Activated naive CD4-positive, alpha-beta T cell treated with anti-CD3 and anti-CD28 coated beads for 36 hours (primary cell): ENCODE measurements at regions not wholly inside any gene's neighbourhood (a gene's known extent, or its start where the extent isn't known, plus 50 kb on each side); places are given as distances from the start of the nearest gene placed in this dataset.
"Not testable (repeated sequence)": the region's sequence is repeated elsewhere in the genome, so short reads cannot be mapped to it uniquely, and the experiment has no call there.

ENCODE experiments used
- CTCF ChIA-PET: fragments of 350-600 bp; sonication (Branson Sonifier 250); formaldehyde crosslinking; loops from one replicate; lab custom pipeline; 2021; ENCODE audit warnings: antibody characterized with exemption; lab: Charles Lee
- DNase-seq: peaks from one replicate; pipeline ENCODE4 v3.0.0-alpha.2; 2020
- H3K27ac Mint-ChIP-seq: one replicate; pipeline ENCODE4 v1.8.0; 2021; ENCODE audit warnings: mild to moderate bottlenecking, mixed read lengths
- H3K27me3 Mint-ChIP-seq: one replicate; pipeline ENCODE4 v1.8.0; 2021; ENCODE audit warnings: low read depth, mixed read lengths
- H3K36me3 Mint-ChIP-seq: one replicate; pipeline ENCODE4 v1.8.0; 2021; ENCODE audit warnings: low read depth, mixed read lengths
- H3K4me1 Mint-ChIP-seq: one replicate; pipeline ENCODE4 v1.8.0; 2021; ENCODE audit warnings: low read depth, mixed read lengths
- H3K4me3 Mint-ChIP-seq: one replicate; pipeline ENCODE4 v1.8.0; 2021; ENCODE audit warnings: mild to moderate bottlenecking, moderate library complexity, mixed read lengths
- H3K9me3 Mint-ChIP-seq: one replicate; pipeline ENCODE4 v1.8.0; 2021; ENCODE audit warnings: mixed read lengths
- intact Hi-C: fragments of 100-400 bp; cut with micrococcal nuclease; formaldehyde crosslinking; loops from one replicate; pipeline ENCODE4 v1.15.1; 2023

DNA sequence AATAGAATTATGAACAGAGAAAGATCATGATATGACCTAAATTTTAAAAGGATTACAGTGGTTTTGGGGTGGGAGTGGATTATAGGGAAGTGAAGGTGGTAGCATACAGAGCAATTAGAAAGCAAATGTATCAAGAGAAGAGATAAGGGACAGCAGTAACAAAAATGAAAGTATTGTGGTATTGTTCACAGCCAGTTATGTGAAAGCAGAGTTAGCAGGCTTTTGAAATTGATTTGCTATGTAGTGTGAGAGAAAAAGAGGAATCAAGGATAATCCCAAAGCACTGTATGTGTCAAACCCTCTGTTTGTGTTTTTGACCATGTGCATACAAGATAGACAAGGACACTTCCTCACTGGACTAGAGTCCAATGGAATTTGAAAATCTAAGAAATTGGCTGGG lies 1721.4 kb downstream of the PCDH9 start:
- intact Hi-C loops: no loop called here
- H3K27me3 Mint-ChIP-seq: no peaks in the 10 kb centered on the region
- no peak overlapping the region for H3K27ac Mint-ChIP-seq
- no peak overlapping the region for H3K4me3 Mint-ChIP-seq
- no peaks in the 10 kb centered on the region for H3K36me3 Mint-ChIP-seq
- CTCF ChIA-PET: no interaction called here
- no peaks in the 10 kb centered on the region for H3K4me1 Mint-ChIP-seq
- peaks cover 6% of the 10 kb centered on the region for H3K9me3 Mint-ChIP-seq
- DNase-seq: no peak

DNA sequence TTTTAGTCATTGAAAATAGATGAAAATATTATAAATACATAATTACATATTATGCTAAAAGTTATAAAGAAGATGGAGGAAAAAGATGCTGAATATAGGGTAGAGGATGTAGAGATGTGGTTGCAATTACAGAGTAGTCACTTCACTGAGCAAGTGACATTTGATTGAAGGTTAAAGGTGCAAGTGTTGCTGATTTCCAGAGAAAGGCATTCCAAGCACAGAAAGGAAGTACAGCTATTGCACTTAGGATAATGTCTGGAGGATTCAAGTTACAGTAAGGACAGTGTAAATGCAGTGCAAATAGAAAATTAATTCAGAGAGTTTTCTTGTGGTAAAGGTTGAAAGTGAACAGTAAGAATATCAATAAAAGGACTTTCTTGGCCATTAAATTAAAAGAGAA lies 1721.8 kb downstream of the PCDH9 start:
- no peaks in the 10 kb centered on the region for H3K36me3 Mint-ChIP-seq
- no peak overlapping the region for H3K27ac Mint-ChIP-seq
- intact Hi-C loops: no loop called here

DNA sequence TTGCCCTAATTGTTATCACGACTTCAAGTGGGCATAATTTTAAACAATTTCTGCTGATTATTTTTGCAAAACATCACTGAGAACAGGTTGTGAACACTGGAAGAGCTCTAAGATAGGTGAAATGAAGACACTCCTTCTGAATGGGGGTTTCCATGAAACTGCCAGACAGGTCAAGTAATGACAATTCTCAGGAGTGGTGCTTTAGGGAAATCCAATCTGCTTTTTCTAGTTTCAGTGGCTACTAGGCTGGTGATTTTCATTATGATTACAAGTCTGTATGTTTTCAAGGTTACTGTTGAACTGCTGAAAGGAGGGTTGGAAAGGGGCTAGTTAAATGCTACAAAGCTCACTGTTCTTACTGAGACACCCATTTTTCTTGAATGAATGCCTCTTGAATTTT lies 1724.2 kb downstream of the PCDH9 start:
- intact Hi-C loops: no loop called here
- Mint-ChIP-seq H3K4me3 (no peak overlapping the region), H3K9me3 (peaks cover 5% of the 10 kb centered on the region), H3K4me1 (no peaks in the 10 kb centered on the region), H3K27ac (no peak overlapping the region), H3K27me3 (no peaks in the 10 kb centered on the region), H3K36me3 (no peaks in the 10 kb centered on the region)
- CTCF ChIA-PET: no interaction called here
- no peak for DNase-seq

More for the DNA sequence above, 1721.8 kb downstream of the PCDH9 start:
- Mint-ChIP-seq H3K4me1 (no peaks in the 10 kb centered on the region), H3K4me3 (no peak overlapping the region), H3K9me3 (peaks cover 6% of the 10 kb centered on the region), H3K27me3 (no peaks in the 10 kb centered on the region)
- DNase-seq: no peak
- CTCF ChIA-PET: no interaction called here

DNA sequence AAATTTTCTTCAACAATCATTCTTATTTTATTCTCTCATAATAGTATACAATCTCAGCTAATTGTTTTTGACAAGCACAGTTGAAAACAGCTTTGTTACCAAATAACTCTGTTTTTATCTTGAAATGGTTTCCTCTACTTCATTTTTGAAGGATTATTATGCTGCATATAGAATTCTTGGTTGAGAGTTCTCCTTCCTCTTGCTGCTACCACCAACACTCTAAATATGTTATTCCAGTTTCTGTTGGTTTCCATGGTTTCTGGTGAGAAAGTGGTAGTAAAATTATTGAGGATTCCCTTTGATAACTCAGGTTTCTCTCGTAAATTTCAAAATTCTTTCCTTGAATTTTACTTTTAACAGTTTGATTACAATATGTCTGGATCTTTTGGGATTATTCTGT lies 1725.9 kb downstream of the PCDH9 start:
- no peaks in the 10 kb centered on the region for H3K4me1 Mint-ChIP-seq
- CTCF ChIA-PET: no interaction called here
- no peaks in the 10 kb centered on the region for H3K27me3 Mint-ChIP-seq
- no peak overlapping the region for H3K4me3 Mint-ChIP-seq
- H3K36me3 Mint-ChIP-seq: no peaks in the 10 kb centered on the region
- no peak overlapping the region for H3K27ac Mint-ChIP-seq
- intact Hi-C loops: no loop called here
- no peak for DNase-seq
- H3K9me3 Mint-ChIP-seq: peaks cover 5% of the 10 kb centered on the region

DNA sequence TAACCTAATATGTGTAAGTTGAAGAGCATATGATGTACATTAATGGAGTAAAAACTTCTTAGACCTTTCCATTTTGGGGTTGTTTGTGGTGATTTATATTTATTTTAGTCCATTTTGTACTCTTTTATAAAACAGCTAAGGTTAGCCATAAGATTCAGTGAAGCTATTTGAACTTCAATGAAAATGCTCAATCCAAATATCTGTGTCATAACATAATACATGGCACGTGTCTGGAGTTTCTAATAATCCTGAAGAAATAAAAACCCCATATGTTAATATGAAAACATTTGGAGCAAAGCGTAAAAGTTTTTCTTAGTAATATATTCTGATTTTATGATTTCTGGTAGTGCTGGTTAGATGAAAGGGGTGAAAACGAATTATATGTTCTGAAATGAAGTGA lies 1729.7 kb downstream of the PCDH9 start:
- intact Hi-C loops: no loop called here
- DNase-seq: no peak
- Mint-ChIP-seq H3K27ac (no peak overlapping the region), H3K36me3 (no peaks in the 10 kb centered on the region), H3K9me3 (no peaks in the 10 kb centered on the region), H3K4me1 (no peaks in the 10 kb centered on the region), H3K4me3 (no peak overlapping the region), H3K27me3 (no peaks in the 10 kb centered on the region)
- CTCF ChIA-PET: no interaction called here

DNA sequence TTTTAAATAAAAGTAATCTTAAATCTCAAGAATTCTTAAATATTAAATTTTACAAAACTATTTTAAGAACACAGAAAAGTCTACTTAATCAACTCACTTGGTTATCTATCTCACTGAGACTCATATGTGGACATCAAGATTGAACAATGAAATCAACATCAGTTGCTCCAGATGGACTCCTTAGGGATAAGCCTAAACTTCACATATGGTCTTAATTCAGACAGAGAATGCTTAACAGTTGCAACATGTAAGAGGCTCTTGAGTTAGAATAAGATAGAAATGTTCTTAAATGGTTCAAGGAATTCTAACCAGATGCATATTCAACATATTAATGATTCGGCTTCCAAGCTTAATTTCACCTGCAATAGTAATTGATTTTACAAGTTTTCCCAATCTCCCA lies 1730.9 kb downstream of the PCDH9 start:
- Mint-ChIP-seq H3K9me3 (no peaks in the 10 kb centered on the region), H3K36me3 (no peaks in the 10 kb centered on the region), H3K27me3 (no peaks in the 10 kb centered on the region), H3K4me1 (no peaks in the 10 kb centered on the region), H3K27ac (no peak overlapping the region), H3K4me3 (no peak overlapping the region)
- no peak for DNase-seq
- intact Hi-C loops: no loop called here
- CTCF ChIA-PET: no interaction called here

DNA sequence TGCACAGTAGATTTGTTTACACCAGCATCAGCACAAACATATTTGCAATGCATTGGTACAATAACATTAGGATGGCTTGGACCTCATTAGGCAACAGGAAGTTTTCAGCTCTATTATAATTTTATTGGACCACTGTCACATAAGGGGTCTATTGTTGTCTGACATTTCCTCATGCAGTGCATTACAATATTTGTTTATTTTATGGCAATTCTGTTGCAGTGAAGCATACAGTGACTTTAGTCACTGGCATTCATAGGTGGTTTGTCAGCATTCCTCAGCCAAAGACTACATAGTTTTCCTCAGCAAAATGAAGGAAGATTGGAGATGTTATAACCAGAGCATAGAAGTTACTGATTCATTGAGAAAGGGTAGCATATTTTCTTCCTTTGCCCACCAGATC lies 1732.9 kb downstream of the PCDH9 start:
- H3K27me3 Mint-ChIP-seq: no peaks in the 10 kb centered on the region
- H3K36me3 Mint-ChIP-seq: no peaks in the 10 kb centered on the region
- peaks cover 2% of the 10 kb centered on the region for H3K9me3 Mint-ChIP-seq
- CTCF ChIA-PET: no interaction called here
- H3K4me1 Mint-ChIP-seq: no peaks in the 10 kb centered on the region
- no peak overlapping the region for H3K4me3 Mint-ChIP-seq
- no peak for DNase-seq
- no peak overlapping the region for H3K27ac Mint-ChIP-seq
- intact Hi-C loops: no loop called here

DNA sequence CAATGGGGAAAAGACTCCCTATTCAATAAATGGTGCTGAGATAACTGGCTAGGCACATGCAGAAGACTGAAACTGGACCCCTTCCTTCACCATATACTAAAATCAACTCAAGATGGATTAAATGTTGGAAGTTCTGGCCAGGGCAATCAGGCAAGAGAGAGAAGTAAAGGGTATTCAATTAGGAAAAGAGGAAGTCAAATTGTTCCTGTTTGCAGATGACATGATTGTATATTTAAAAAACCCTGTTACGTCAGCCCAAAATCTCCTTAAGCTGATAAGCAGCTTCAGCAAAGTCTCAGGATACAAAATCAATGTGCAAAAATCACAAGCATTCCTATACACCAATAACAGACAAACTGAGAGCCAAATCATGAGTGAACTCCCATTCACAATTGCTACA lies 1739.4 kb downstream of the PCDH9 start:
- H3K27me3 Mint-ChIP-seq, CTCF ChIA-PET, intact Hi-C loops, DNase-seq, H3K27ac Mint-ChIP-seq, H3K4me3 Mint-ChIP-seq, H3K4me1 Mint-ChIP-seq, H3K36me3 Mint-ChIP-seq: not testable (repeated sequence)
- peaks cover 14% of the 10 kb centered on the region for H3K9me3 Mint-ChIP-seq

DNA sequence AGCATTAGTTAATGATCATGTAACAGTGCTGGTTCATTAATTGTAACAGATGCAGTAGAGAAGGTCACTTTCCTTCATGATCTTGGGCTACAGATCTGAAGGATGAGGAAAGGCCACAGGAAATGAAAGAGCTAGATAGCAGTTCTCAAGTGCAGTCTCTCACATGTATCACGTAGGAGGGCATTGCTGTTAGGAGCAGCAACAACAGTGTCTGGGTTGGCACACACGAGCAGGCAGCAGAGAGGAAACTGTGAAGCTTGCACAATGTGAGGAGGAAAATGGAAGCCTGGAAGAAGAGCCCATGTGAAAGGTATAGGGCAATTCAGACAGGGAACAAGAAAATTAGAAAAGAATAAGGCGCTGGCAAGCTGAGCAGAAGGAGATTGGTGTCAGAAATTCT lies 1741.5 kb downstream of the PCDH9 start:
- Mint-ChIP-seq H3K4me1 (no peaks in the 10 kb centered on the region), H3K9me3 (peaks cover 14% of the 10 kb centered on the region), H3K27me3 (no peaks in the 10 kb centered on the region), H3K27ac (no peak overlapping the region), H3K4me3 (no peak overlapping the region), H3K36me3 (no peaks in the 10 kb centered on the region)
- intact Hi-C loops: no loop called here
- no peak for DNase-seq
- CTCF ChIA-PET: interaction anchor here (0.5 kb wide), 1 partner anchor 61 kb away, joined by 3 read pairs; no protein-coding TSS in a partner anchor

DNA sequence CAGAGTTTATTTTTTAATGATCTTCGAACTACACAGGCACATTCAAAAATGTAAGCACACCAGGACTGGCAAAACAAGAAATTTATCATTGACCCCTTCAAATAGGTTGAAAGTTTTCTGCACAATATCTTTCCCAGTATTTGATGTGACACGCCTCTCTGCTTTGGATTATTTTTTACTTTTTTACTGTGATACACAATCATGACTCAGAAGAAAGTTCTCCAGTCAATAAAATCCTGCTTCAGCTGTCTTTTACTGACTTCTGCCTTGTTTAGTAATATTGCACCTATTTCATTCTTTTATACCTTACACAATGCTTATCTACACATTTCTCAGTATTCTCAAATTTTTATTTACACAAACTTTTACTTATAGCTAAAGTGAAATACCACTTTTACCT lies 1750.4 kb downstream of the PCDH9 start:
- H3K27me3 Mint-ChIP-seq: no peaks in the 10 kb centered on the region
- no peak overlapping the region for H3K27ac Mint-ChIP-seq
- H3K36me3 Mint-ChIP-seq: no peaks in the 10 kb centered on the region
- CTCF ChIA-PET: no interaction called here
- DNase-seq: no peak
- intact Hi-C loops: no loop called here
- H3K4me1 Mint-ChIP-seq: no peaks in the 10 kb centered on the region
- peaks cover 4% of the 10 kb centered on the region for H3K9me3 Mint-ChIP-seq
- no peak overlapping the region for H3K4me3 Mint-ChIP-seq

DNA sequence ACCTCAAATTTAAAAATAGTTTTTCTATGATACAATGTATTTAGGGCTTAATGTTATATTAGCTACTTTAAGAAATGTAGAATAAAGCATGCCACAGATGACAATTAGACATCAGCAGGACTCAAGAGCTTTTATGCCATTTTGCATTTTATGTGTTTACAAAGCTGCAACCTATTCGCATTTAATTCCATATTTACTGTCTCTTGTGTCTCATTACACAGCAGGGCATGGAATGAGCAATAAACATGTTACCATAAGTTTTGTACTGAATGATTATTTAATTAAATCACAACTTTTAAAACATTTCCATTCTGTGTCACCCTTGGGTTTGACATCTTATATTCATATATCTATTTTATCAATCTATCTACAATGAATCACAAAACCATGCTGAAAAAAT lies 1756.9 kb downstream of the PCDH9 start:
- Mint-ChIP-seq H3K27ac (no peak overlapping the region), H3K4me1 (no peaks in the 10 kb centered on the region), H3K4me3 (no peak overlapping the region), H3K36me3 (no peaks in the 10 kb centered on the region), H3K9me3 (peaks cover 2% of the 10 kb centered on the region), H3K27me3 (no peaks in the 10 kb centered on the region)
- CTCF ChIA-PET: no interaction called here
- no peak for DNase-seq
- intact Hi-C loops: no loop called here

DNA sequence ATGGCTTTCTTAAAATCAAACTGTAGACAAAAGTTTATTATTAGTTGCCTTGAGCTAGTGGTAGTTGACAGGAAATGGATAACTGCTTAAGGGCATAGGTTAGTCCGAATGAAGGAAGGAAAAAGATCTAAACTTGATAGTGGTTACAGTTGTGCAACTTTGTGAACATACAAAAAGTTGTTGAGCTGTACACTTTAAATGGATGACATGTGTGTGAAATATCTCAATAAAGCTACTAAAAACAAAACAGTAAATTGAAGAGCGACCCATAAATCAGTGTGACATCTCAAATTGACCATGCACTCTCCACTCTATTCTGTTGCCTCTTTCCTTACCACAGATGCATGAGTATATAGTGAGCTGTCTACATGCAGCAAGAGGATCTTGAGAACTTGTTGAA lies 1757.8 kb downstream of the PCDH9 start:
- Mint-ChIP-seq H3K27me3 (no peaks in the 10 kb centered on the region), H3K4me3 (no peak overlapping the region), H3K27ac (no peak overlapping the region), H3K9me3 (peaks cover 2% of the 10 kb centered on the region), H3K36me3 (no peaks in the 10 kb centered on the region), H3K4me1 (no peaks in the 10 kb centered on the region)
- intact Hi-C loops: no loop called here
- CTCF ChIA-PET: no interaction called here
- DNase-seq: no peak

DNA sequence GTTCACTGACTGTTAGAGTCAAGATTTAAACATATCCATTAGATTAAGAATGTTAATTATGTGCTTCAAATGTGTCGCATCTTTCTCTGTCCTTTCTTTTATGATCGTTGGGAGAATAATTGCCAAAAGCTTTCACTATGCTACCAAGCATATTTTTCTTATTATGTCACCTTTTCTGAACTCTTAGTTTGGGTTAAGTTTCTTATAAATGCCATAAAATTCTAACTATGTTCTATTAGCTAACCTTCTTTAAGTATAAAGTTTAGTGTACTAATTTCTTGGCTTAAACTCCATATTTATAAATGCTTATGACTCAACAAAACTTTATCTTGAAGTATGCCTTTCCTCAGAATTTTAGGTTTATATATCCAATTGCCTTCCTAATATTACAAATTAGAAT lies 1759.4 kb downstream of the PCDH9 start:
- CTCF ChIA-PET: no interaction called here
- H3K4me1 Mint-ChIP-seq: no peaks in the 10 kb centered on the region
- no peaks in the 10 kb centered on the region for H3K27me3 Mint-ChIP-seq
- no peak overlapping the region for H3K27ac Mint-ChIP-seq
- H3K36me3 Mint-ChIP-seq: no peaks in the 10 kb centered on the region
- H3K9me3 Mint-ChIP-seq: peaks cover 7% of the 10 kb centered on the region
- no peak overlapping the region for H3K4me3 Mint-ChIP-seq
- no peak for DNase-seq
- intact Hi-C loops: no loop called here

DNA sequence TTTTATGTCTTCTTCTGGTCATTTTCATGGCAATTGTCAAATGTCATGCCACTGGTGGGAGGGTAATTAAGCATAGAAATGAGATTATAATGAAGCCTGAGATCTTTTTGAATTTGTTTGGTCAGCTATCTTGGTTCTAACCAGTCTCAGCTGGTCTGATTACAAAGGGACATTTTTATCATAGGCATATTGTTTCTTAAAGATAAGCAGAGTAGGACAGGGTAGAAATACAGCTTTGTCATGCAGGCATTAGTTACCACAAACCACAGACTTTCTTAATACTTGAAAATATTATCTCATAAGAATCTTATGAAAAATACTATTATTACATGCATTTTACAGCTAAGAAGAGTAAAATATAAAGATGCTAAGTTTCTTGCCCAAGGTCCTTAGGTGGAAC lies 1761.5 kb downstream of the PCDH9 start:
- H3K27me3 Mint-ChIP-seq: no peaks in the 10 kb centered on the region
- H3K4me3 Mint-ChIP-seq: no peak overlapping the region
- no peak for DNase-seq
- peaks cover 10% of the 10 kb centered on the region for H3K9me3 Mint-ChIP-seq
- H3K27ac Mint-ChIP-seq: no peak overlapping the region
- no peaks in the 10 kb centered on the region for H3K4me1 Mint-ChIP-seq
- CTCF ChIA-PET: no interaction called here
- intact Hi-C loops: no loop called here
- no peaks in the 10 kb centered on the region for H3K36me3 Mint-ChIP-seq
